Activated naive CD4-positive, alpha-beta T cell treated with anti-CD3 and anti-CD28 coated beads, Interleukin-2, amount 10 ng/mL, durations not matched to agents 7 days and 5 days (primary cell): ENCODE measurements at regions not wholly inside any gene's neighbourhood (a gene's known extent, or its start where the extent isn't known, plus 50 kb on each side); places are given as distances from the start of the nearest gene placed in this dataset.

Experiments
- CTCF ChIA-PET: fragments of 350-600 bp; sonication (Branson Sonifier 250); formaldehyde crosslinking; loops from one replicate; lab custom pipeline; 2021; ENCODE audit warnings: antibody characterized with exemption; lab: Charles Lee
- DNase-seq: peaks from one replicate; pipeline ENCODE4 v3.0.0-alpha.2; 2020
- H3K27ac Mint-ChIP-seq: one replicate; pipeline ENCODE4 v1.8.0; 2021; ENCODE audit warnings: mild to moderate bottlenecking, moderate library complexity, mixed read lengths
- H3K27me3 Mint-ChIP-seq: one replicate; pipeline ENCODE4 v1.8.0; 2021; ENCODE audit warnings: mild to moderate bottlenecking, mixed read lengths
- H3K36me3 Mint-ChIP-seq: one replicate; pipeline ENCODE4 v1.8.0; 2021; ENCODE audit warnings: mixed read lengths
- H3K4me1 Mint-ChIP-seq: one replicate; pipeline ENCODE4 v1.8.0; 2021; ENCODE audit warnings: mixed read lengths
- H3K4me3 Mint-ChIP-seq: one replicate; pipeline ENCODE4 v1.8.0; 2021; ENCODE audit warnings: mild to moderate bottlenecking, moderate library complexity, mixed read lengths
- H3K9me3 Mint-ChIP-seq: one replicate; pipeline ENCODE4 v1.8.0; 2021; ENCODE audit warnings: mixed read lengths

DNA sequence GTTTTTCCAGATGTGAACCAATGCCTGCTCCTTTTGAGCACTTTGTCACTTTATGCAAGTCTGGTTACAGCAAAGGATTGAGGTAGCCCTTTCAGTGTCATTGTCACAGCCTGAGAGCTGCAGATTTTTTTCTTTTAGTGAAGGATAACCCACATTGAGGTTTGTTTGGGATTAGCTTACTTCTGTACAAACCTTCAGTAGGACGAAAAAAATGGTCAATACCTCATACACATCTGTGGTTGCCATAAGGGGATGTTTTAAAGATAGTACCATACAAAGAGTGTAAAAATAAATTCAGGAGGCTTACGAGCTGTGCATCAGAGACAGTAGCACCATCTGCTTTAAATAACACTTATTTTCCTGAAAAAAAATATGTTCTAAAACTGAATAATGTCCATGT is 566.0 kb downstream of the AJAP1 start:
- Mint-ChIP-seq H3K4me3 (no peak overlapping the region), H3K36me3 (no peaks in the 10 kb centered on the region), H3K4me1 (no peaks in the 10 kb centered on the region), H3K27ac (no peak overlapping the region), H3K27me3 (peaks cover 4% of the 10 kb centered on the region), H3K9me3 (no peaks in the 10 kb centered on the region)
- CTCF ChIA-PET, result no interaction called here
- no peak for DNase-seq

DNA sequence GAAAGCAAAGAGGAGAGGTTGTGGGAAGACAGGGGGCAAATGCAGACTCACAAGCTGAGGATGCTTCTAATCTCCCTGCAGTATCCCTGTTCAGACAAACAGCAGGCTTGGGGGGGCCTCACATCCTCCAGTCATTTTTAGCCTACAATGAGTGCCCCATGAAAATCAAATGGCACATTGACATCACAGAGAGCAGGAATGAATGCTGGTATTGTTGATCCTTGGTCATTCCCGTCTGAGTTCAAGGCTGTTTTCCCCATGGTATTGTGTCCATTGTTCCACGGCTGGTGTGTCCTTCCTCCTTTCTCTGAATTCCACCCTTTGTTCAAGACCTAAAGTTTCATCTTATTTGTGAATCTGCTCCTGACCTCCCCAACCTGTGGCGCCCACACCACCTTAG is 545.6 kb downstream of the AJAP1 start:
- CTCF ChIA-PET, result no interaction called here
- no peaks in the 10 kb centered on the region for H3K27me3 Mint-ChIP-seq
- no peaks in the 10 kb centered on the region for H3K9me3 Mint-ChIP-seq
- no peak overlapping the region for H3K27ac Mint-ChIP-seq
- H3K4me1 Mint-ChIP-seq, result no peaks in the 10 kb centered on the region
- no peak for DNase-seq
- no peak overlapping the region for H3K4me3 Mint-ChIP-seq
- no peaks in the 10 kb centered on the region for H3K36me3 Mint-ChIP-seq

DNA sequence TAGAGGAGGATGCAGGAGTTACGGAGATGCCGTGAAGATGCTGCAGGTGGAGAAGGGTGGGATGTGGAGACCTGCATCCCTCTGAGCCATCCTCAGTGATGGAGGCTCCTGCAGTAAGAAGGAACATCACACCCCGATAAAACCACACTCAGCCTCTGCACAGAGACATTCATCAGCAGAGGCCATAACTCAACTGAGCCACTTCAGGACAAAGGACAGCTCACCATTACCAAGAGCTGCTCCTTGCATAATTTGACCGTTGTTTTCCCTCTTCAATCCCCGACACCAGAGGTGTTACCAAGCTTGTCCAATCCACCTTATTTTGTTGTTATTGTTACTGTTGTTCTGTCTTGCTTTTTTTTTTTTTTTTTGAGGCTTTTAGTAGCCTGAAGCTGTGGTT is 543.9 kb downstream of the AJAP1 start:
- CTCF ChIA-PET, result no interaction called here
- H3K9me3 Mint-ChIP-seq, result no peaks in the 10 kb centered on the region
- H3K27me3 Mint-ChIP-seq, result no peaks in the 10 kb centered on the region
- H3K4me1 Mint-ChIP-seq, result no peaks in the 10 kb centered on the region
- DNase-seq, result no peak
- H3K4me3 Mint-ChIP-seq, result no peak overlapping the region
- H3K36me3 Mint-ChIP-seq, result no peaks in the 10 kb centered on the region
- no peak overlapping the region for H3K27ac Mint-ChIP-seq

- DNase-seq, result no peak
- H3K27me3 Mint-ChIP-seq, result no peaks in the 10 kb centered on the region
- H3K36me3 Mint-ChIP-seq, result no peaks in the 10 kb centered on the region
- CTCF ChIA-PET, result no interaction called here
- H3K9me3 Mint-ChIP-seq, result no peaks in the 10 kb centered on the region
- H3K4me1 Mint-ChIP-seq, result no peaks in the 10 kb centered on the region
- H3K4me3 Mint-ChIP-seq, result no peak overlapping the region
- H3K27ac Mint-ChIP-seq, result no peak overlapping the region
These were observed 537.1 kb downstream of the AJAP1 start for GRCh38 chr1:5191470-5191869.

- Mint-ChIP-seq H3K4me3 (no peak overlapping the region), H3K27ac (no peak overlapping the region), H3K27me3 (peaks cover 4% of the 10 kb centered on the region), H3K9me3 (no peaks in the 10 kb centered on the region), H3K4me1 (no peaks in the 10 kb centered on the region), H3K36me3 (no peaks in the 10 kb centered on the region)
- no peak for DNase-seq
- CTCF ChIA-PET, result no interaction called here
These were observed 535.0 kb downstream of the AJAP1 start for GRCh38 chr1:5189384-5189783.

DNA sequence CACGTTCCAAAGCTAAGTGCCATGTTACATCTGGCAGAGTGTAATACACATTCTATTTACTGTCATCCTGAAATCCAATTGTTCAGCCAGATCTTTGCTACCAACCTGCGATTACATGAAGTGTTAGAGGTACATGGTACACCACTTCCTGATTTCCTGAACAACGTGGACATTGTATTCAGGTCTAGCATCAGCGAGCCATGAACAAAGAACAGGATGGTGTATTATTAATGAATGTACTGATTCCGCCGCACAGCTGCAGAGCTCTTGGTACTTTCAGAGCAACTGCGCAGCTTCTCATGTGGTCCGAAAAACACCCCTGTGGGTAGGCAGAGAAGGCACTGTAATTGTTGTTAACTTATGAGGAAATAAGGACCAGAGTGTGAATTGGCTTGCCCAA is 511.4 kb downstream of the AJAP1 start:
- Mint-ChIP-seq H3K36me3 (no peaks in the 10 kb centered on the region), H3K27me3 (no peaks in the 10 kb centered on the region), H3K27ac (no peak overlapping the region), H3K9me3 (no peaks in the 10 kb centered on the region), H3K4me1 (no peaks in the 10 kb centered on the region), H3K4me3 (no peak overlapping the region)
- DNase-seq, result no peak
- CTCF ChIA-PET, result no interaction called here

- Mint-ChIP-seq H3K27ac (no peak overlapping the region), H3K4me3 (no peak overlapping the region), H3K9me3 (peaks cover 6% of the 10 kb centered on the region), H3K36me3 (no peaks in the 10 kb centered on the region), H3K4me1 (no peaks in the 10 kb centered on the region), H3K27me3 (no peaks in the 10 kb centered on the region)
- no peak for DNase-seq
- CTCF ChIA-PET, result no interaction called here
These were observed 509.7 kb downstream of the AJAP1 start for GRCh38 chr1:5164158-5164557.

- Mint-ChIP-seq H3K36me3 (no peaks in the 10 kb centered on the region), H3K27ac (no peak overlapping the region), H3K9me3 (peaks cover 8% of the 10 kb centered on the region), H3K4me1 (no peaks in the 10 kb centered on the region), H3K4me3 (no peak overlapping the region), H3K27me3 (no peaks in the 10 kb centered on the region)
- CTCF ChIA-PET, result no interaction called here
- DNase-seq, result no peak
These were observed 507.0 kb downstream of the AJAP1 start for GRCh38 chr1:5161372-5161771.

DNA sequence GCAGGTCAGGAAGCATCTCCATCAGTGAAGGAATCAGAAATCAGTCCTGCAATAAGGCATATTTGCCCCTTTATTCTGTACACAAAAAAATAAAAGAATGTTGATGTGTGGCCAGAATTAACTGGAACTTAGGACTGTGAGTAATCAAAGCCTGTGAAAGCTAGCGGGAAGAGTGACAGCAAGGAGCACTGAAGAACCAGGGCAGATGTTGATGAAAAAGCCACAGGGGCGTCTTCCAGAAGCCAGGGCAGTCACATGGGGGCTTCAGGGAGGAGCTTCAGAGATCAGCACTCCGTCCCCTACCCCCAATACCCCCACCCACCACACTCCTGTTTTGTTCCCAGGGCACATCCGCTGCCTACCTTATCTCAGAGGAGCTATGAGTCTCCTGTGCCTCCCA is 502.8 kb downstream of the AJAP1 start:
- DNase-seq, result no peak
- peaks cover 8% of the 10 kb centered on the region for H3K9me3 Mint-ChIP-seq
- H3K27me3 Mint-ChIP-seq, result no peaks in the 10 kb centered on the region
- H3K4me3 Mint-ChIP-seq, result no peak overlapping the region
- no peak overlapping the region for H3K27ac Mint-ChIP-seq
- CTCF ChIA-PET, result no interaction called here
- no peaks in the 10 kb centered on the region for H3K36me3 Mint-ChIP-seq
- no peaks in the 10 kb centered on the region for H3K4me1 Mint-ChIP-seq

DNA sequence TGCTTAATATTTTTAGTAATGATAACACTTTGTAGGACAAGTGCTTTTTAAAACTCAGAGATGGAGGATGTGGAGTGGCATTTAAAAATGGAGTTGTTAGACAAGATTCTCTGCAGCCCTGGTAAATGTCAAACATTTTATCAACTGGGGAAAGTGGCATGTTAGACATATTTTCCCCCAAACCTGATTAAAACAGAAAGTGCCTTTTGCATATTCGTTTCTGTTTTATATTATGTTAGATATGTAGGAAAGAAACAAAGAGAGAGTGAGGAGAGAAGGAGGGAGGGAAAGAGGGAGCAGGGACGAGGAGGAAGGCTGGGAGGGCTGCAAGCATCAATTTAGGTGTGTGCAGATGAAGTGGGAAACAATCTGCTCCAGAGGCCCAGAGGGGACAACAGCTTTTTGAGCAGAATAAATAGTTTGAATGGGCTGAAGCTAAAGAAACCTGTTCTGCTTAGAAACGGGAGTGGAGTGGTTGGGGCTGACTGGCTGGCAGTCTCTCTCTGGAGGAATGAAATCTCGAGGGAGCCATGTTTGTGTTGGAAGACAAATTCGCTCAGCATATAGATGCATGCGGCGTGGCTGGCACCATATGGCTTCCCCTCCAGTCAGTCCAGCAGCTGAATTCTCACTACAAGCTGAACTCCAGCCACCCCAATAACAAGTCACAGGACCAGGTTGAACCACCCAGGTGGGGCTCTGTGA is 502.2 kb downstream of the AJAP1 start:
- Mint-ChIP-seq H3K4me3 (no peak overlapping the region), H3K27me3 (no peaks in the 10 kb centered on the region), H3K36me3 (no peaks in the 10 kb centered on the region), H3K27ac (no peak overlapping the region), H3K9me3 (peaks cover 8% of the 10 kb centered on the region), H3K4me1 (no peaks in the 10 kb centered on the region)
- DNase-seq, result no peak
- CTCF ChIA-PET, result no interaction called here

DNA sequence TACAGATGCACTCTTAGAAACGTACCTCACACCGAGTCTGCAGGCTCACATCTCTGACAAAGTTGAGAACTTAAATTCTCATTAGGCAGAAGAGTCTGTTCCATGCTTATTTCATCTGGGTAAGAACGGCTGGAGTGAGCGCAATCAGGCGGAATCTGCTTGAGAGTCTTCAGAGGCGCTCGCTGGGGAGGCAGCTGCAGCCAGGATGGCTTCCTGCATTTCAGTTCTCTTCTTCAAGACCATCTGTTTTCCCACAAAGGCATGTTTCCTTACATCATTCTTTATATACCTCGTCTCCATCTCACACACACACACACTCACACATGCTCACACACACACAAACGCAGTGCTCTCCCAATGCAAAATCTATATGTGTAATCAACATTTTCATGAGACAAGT is 497.1 kb downstream of the AJAP1 start:
- CTCF ChIA-PET, result no interaction called here
- H3K36me3 Mint-ChIP-seq, result no peaks in the 10 kb centered on the region

DNA sequence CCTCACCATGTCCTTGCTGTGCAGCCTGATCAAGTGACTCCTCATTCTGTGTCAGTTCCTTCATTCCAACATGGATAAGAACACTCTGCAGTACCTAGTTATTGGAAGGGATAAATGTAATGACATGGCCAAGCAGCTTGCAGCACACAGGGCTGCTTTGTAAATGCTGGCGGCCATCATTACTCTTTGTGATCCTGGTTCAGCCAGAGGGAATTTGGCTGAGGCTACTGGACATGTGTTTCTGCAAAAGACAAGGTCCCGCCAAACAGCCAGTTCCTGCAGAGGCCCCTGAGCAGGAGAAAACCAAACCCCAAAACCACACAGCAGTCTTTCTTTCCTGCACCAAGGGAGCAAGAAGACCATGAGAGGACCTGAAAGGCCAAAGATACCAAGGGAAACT is 495.8 kb downstream of the AJAP1 start:
- Mint-ChIP-seq H3K36me3 (no peaks in the 10 kb centered on the region), H3K4me3 (no peak overlapping the region)
- CTCF ChIA-PET, result no interaction called here

More for the DNA sequence above, 497.1 kb downstream of the AJAP1 start:
- Mint-ChIP-seq H3K4me3 (no peak overlapping the region), H3K27ac (no peak overlapping the region), H3K27me3 (no peaks in the 10 kb centered on the region), H3K9me3 (no peaks in the 10 kb centered on the region), H3K4me1 (no peaks in the 10 kb centered on the region)
- DNase-seq, result no peak

DNA sequence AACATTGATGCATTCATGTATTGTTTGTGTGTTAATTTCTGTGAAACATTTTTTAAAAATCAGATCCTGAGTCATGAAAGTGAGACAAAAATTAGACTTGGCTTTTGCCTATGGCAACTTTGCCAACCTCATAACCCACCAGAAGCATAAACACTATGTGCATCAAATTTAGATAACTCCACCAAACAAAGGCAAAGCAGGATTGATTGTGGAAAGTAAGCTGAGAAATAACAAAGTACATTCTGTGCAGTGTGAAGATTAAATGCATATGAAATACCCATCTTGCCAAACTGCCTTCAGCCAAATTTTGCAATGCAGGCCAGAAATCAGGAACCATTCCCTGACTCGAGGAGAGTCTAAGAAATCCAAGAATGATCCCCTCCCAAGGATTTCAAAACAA is 493.4 kb downstream of the AJAP1 start:
- H3K36me3 Mint-ChIP-seq, result no peaks in the 10 kb centered on the region
- CTCF ChIA-PET, result no interaction called here
- H3K9me3 Mint-ChIP-seq, result no peaks in the 10 kb centered on the region
- no peaks in the 10 kb centered on the region for H3K4me1 Mint-ChIP-seq
- DNase-seq, result no peak
- H3K27ac Mint-ChIP-seq, result no peak overlapping the region
- H3K4me3 Mint-ChIP-seq, result no peak overlapping the region
- peaks cover 7% of the 10 kb centered on the region for H3K27me3 Mint-ChIP-seq

More for the DNA sequence above, 495.8 kb downstream of the AJAP1 start:
- no peak for DNase-seq
- Mint-ChIP-seq H3K9me3 (no peaks in the 10 kb centered on the region), H3K4me1 (no peaks in the 10 kb centered on the region), H3K27ac (no peak overlapping the region), H3K27me3 (no peaks in the 10 kb centered on the region)

GRCh38 chr1:5142389-5142788 is 488.0 kb downstream of the AJAP1 start:
- Mint-ChIP-seq H3K9me3 (no peaks in the 10 kb centered on the region), H3K27ac (no peak overlapping the region), H3K27me3 (peaks cover 11% of the 10 kb centered on the region), H3K4me3 (no peak overlapping the region), H3K36me3 (no peaks in the 10 kb centered on the region), H3K4me1 (no peaks in the 10 kb centered on the region)
- CTCF ChIA-PET, result no interaction called here
- no peak for DNase-seq

DNA sequence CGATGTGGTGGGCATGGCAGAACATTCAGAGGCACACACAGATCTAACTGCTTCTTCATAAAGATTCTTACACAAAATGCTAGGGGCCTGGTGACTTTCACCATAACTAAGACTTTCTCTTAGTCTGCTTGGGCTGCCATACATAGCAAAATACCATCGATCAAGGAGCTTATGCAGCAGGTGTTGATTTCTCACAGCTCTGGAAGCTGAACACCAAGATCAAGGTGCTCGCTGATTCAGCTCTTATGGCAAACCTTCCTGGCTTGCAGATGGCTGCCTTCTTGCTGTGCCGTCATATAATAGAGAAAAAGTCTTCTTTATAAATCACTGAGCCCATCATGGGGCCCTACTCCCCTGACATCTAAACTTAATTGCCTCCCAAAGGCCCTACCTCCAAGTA is 487.3 kb downstream of the AJAP1 start:
- DNase-seq, result no peak
- Mint-ChIP-seq H3K36me3 (no peaks in the 10 kb centered on the region), H3K27me3 (peaks cover 11% of the 10 kb centered on the region), H3K9me3 (no peaks in the 10 kb centered on the region), H3K4me1 (no peaks in the 10 kb centered on the region), H3K4me3 (no peak overlapping the region), H3K27ac (no peak overlapping the region)
- CTCF ChIA-PET, result no interaction called here

GRCh38 chr1:5140962-5141361 is 486.6 kb downstream of the AJAP1 start:
- Mint-ChIP-seq H3K9me3 (no peaks in the 10 kb centered on the region), H3K27me3 (peaks cover 11% of the 10 kb centered on the region), H3K4me3 (no peak overlapping the region), H3K36me3 (no peaks in the 10 kb centered on the region), H3K4me1 (no peaks in the 10 kb centered on the region), H3K27ac (no peak overlapping the region)
- no peak for DNase-seq
- CTCF ChIA-PET, result no interaction called here
